GM12864 (cell line): ENCODE measurements at regions not wholly inside any gene's neighbourhood (a gene's known extent, or its start where the extent isn't known, plus 50 kb on each side); places are given as distances from the start of the nearest gene placed in this dataset.

Experiments
- DNase-seq: peaks from one replicate; pipeline ENCODE4 v3.0.0-alpha.2; 2011; ENCODE audit warnings: low read depth
- H3K4me3 ChIP-seq: 2 replicates; pipeline ENCODE4 v1.5.1; 2011; ENCODE audit warnings: mild to moderate bottlenecking, low read depth, low read length, control low read depth
- CTCF ChIP-seq: IDR thresholded peaks from 2 replicates; pipeline ENCODE4 v1.5.1; 2011; ENCODE audit warnings: low read depth, mild to moderate bottlenecking, moderate library complexity, low read length, control low read depth, inconsistent platforms; ENCODE audit errors: missing control alignments

GRCh38 chr7:69020536-69020935, 577.7 kb upstream of the AUTS2 start:
- no peak for DNase-seq
- no peak overlapping the region for H3K4me3 ChIP-seq
- TF ChIP-seq CTCF, result no peak

GRCh38 chr7:69025249-69025648, 573.0 kb upstream of the AUTS2 start:
- no peak for TF ChIP-seq CTCF
- DNase-seq, result no peak
- H3K4me3 ChIP-seq, result no peak overlapping the region

- H3K4me3 ChIP-seq, result no peak overlapping the region
- TF ChIP-seq CTCF, result no peak
- no peak for DNase-seq
Measured at GRCh38 chr7:69032848-69033247, 565.4 kb upstream of the AUTS2 start.

GRCh38 chr7:69035826-69036225, 562.4 kb upstream of the AUTS2 start:
- no peak for TF ChIP-seq CTCF
- no peak for DNase-seq

GRCh38 chr7:69036301-69036700, 562.0 kb upstream of the AUTS2 start:
- no peak overlapping the region for H3K4me3 ChIP-seq
- TF ChIP-seq CTCF, result no peak
- DNase-seq, result no peak

More at GRCh38 chr7:69035826-69036225, 562.4 kb upstream of the AUTS2 start:
- no peak overlapping the region for H3K4me3 ChIP-seq

- no peak for TF ChIP-seq CTCF
- no peak for DNase-seq
- no peak overlapping the region for H3K4me3 ChIP-seq
Measured at GRCh38 chr7:69038915-69039314, 559.4 kb upstream of the AUTS2 start.

- no peak for DNase-seq
- no peak overlapping the region for H3K4me3 ChIP-seq
- no peak for TF ChIP-seq CTCF
Measured at GRCh38 chr7:69042138-69042537, 556.1 kb upstream of the AUTS2 start.
